ENCODE measurements at regions not wholly inside any gene's neighbourhood (a gene's known extent, or its start where the extent isn't known, plus 50 kb on each side); places are given as distances from the start of the nearest gene placed in this dataset.

- H3K79me2 ChIP-seq (ENCODE audit: control insufficient read depth, insufficient read depth, low read length), result no peaks in the 10 kb centered on the region
- no peaks in the 10 kb centered on the region for H3K27me3 ChIP-seq (ENCODE audit: control insufficient read depth, insufficient read depth, low read length)
- H3K36me3 ChIP-seq (ENCODE audit: control insufficient read depth, insufficient read depth, low read length), result no peaks in the 10 kb centered on the region
- no peaks in the 10 kb centered on the region for H3K9me3 ChIP-seq (ENCODE audit: control insufficient read depth, insufficient read depth, low read depth, low read length)
- peak in 1 of 2 donors; percentile 70 for DNase-seq (ENCODE audit: low read depth in 2 of 2)
- H2AFZ ChIP-seq (ENCODE audit: low read length), result no peak overlapping the region
- no peak overlapping the region for H3K4me3 ChIP-seq (replicated peaks in 1 of 4; ENCODE audit: control extremely low read depth in 1 of 4, insufficient read depth in 1 of 4, low read depth in 3 of 4, low read length in 4 of 4)
- no peaks in the 10 kb centered on the region for H3K4me1 ChIP-seq (ENCODE audit: control insufficient read depth, extremely low read depth, insufficient read depth, low read length)
- no peak overlapping the region for H3K4me2 ChIP-seq (ENCODE audit: extremely low read depth, insufficient read depth, low read length)
- H3K9ac ChIP-seq (ENCODE audit: insufficient read depth, low read length), result no peak overlapping the region
- no peak for TF ChIP-seq EZH2 (IDR thresholded peaks at IDR 0.05; ENCODE audit: low read length, missing control alignments)
- TF ChIP-seq, protein P1, sequence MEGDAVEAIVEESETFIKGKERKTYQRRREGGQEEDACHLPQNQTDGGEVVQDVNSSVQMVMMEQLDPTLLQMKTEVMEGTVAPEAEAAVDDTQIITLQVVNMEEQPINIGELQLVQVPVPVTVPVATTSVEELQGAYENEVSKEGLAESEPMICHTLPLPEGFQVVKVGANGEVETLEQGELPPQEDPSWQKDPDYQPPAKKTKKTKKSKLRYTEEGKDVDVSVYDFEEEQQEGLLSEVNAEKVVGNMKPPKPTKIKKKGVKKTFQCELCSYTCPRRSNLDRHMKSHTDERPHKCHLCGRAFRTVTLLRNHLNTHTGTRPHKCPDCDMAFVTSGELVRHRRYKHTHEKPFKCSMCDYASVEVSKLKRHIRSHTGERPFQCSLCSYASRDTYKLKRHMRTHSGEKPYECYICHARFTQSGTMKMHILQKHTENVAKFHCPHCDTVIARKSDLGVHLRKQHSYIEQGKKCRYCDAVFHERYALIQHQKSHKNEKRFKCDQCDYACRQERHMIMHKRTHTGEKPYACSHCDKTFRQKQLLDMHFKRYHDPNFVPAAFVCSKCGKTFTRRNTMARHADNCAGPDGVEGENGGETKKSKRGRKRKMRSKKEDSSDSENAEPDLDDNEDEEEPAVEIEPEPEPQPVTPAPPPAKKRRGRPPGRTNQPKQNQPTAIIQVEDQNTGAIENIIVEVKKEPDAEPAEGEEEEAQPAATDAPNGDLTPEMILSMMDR (conservative IDR thresholded peaks at IDR 0.05 in 1 of 2, IDR thresholded peaks at IDR 0.05 in 1 of 2; ENCODE audit: low read depth in 1 of 2, low read length in 2 of 2), result no peak
- H3K27ac ChIP-seq (ENCODE audit: insufficient read depth, low read length), result no peak overlapping the region
- H4K20me1 ChIP-seq (ENCODE audit: control insufficient read depth, extremely low read depth, insufficient read depth, low read length), result no peaks in the 10 kb centered on the region
These were observed 171.3 kb downstream of the C5orf15 start for GRCh38 chr5:133797167-133797566.

- Histone ChIP-seq H3K9me3 (ENCODE audit: control insufficient read depth, insufficient read depth, low read depth, low read length) (no peaks in the 10 kb centered on the region), H3K36me3 (ENCODE audit: control insufficient read depth, insufficient read depth, low read length) (no peaks in the 10 kb centered on the region), H3K27me3 (ENCODE audit: control insufficient read depth, insufficient read depth, low read length) (no peaks in the 10 kb centered on the region), H3K4me2 (ENCODE audit: extremely low read depth, insufficient read depth, low read length) (no peak overlapping the region), H3K27ac (ENCODE audit: insufficient read depth, low read length) (no peak overlapping the region), H3K4me1 (ENCODE audit: control insufficient read depth, extremely low read depth, insufficient read depth, low read length) (no peaks in the 10 kb centered on the region), H3K79me2 (ENCODE audit: control insufficient read depth, insufficient read depth, low read length) (no peaks in the 10 kb centered on the region), H3K4me3 (replicated peaks in 1 of 4; ENCODE audit: control extremely low read depth in 1 of 4, insufficient read depth in 1 of 4, low read depth in 3 of 4, low read length in 4 of 4) (no peak overlapping the region), H3K9ac (ENCODE audit: insufficient read depth, low read length) (no peak overlapping the region), H2AFZ (ENCODE audit: low read length) (no peak overlapping the region), H4K20me1 (ENCODE audit: control insufficient read depth, extremely low read depth, insufficient read depth, low read length) (no peaks in the 10 kb centered on the region)
- DNase-seq (ENCODE audit: low read depth in 2 of 2), result no peak
- TF ChIP-seq, protein P1 (conservative IDR thresholded peaks at IDR 0.05 in 1 of 2, IDR thresholded peaks at IDR 0.05 in 1 of 2; ENCODE audit: low read depth in 1 of 2, low read length in 2 of 2), result no peak
- TF ChIP-seq EZH2 (IDR thresholded peaks at IDR 0.05; ENCODE audit: low read length, missing control alignments), result no peak
These were observed 172.2 kb downstream of the C5orf15 start for GRCh38 chr5:133796186-133796585.

DNA sequence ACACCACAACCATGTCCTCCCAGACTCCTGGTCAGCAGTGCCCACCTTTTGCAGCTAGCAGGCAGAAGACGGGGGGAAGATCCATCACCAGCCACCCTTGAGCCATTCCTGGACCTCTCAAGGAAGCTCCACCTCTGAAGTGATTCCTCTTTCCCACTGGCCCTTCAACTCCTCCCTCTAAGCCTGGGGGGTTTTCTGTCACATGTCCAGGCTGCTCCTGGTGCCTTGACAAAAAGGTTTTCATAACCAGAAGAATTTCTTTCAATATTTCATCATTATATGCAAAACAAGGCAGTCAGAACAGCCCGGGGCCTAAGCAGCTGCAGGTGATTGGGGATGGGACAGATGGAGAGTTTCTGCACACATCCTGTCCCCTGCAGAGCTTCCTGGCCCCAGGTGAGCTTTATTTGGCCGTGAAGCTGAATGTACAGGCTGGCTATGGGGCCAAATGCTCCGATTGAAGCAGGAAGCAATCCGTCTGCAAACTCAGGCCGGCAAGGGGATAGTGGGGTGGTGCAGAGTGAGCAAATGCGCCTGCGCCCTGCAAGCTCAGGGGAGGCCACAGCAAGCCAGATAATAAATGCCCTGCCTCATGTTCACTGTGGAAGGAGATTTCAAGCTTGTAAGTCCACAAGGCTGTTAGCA is 173.5 kb downstream of the C5orf15 start:
- no peak overlapping the region for H3K9ac ChIP-seq (ENCODE audit: insufficient read depth, low read length)

More for the DNA sequence above, 173.5 kb downstream of the C5orf15 start:
- Histone ChIP-seq H4K20me1 (ENCODE audit: control insufficient read depth, extremely low read depth, insufficient read depth, low read length) (no peaks in the 10 kb centered on the region), H3K79me2 (ENCODE audit: control insufficient read depth, insufficient read depth, low read length) (no peaks in the 10 kb centered on the region), H3K9me3 (ENCODE audit: control insufficient read depth, insufficient read depth, low read depth, low read length) (no peaks in the 10 kb centered on the region), H3K4me1 (ENCODE audit: control insufficient read depth, extremely low read depth, insufficient read depth, low read length) (no peaks in the 10 kb centered on the region), H3K4me3 (replicated peaks in 1 of 4; ENCODE audit: control extremely low read depth in 1 of 4, insufficient read depth in 1 of 4, low read depth in 3 of 4, low read length in 4 of 4) (no peak overlapping the region), H3K27me3 (ENCODE audit: control insufficient read depth, insufficient read depth, low read length) (no peaks in the 10 kb centered on the region), H2AFZ (ENCODE audit: low read length) (no peak overlapping the region), H3K4me2 (ENCODE audit: extremely low read depth, insufficient read depth, low read length) (no peak overlapping the region), H3K36me3 (ENCODE audit: control insufficient read depth, insufficient read depth, low read length) (no peaks in the 10 kb centered on the region), H3K27ac (ENCODE audit: insufficient read depth, low read length) (no peak overlapping the region)
- no peak for TF ChIP-seq EZH2 (IDR thresholded peaks at IDR 0.05; ENCODE audit: low read length, missing control alignments)
- DNase-seq (ENCODE audit: low read depth in 2 of 2), result no peak

Data from fibroblast of lung (primary cell).